ENCODE measurements at regions not wholly inside any gene's neighbourhood (a gene's known extent, or its start where the extent isn't known, plus 50 kb on each side); places are given as distances from the start of the nearest gene placed in this dataset.

DNA sequence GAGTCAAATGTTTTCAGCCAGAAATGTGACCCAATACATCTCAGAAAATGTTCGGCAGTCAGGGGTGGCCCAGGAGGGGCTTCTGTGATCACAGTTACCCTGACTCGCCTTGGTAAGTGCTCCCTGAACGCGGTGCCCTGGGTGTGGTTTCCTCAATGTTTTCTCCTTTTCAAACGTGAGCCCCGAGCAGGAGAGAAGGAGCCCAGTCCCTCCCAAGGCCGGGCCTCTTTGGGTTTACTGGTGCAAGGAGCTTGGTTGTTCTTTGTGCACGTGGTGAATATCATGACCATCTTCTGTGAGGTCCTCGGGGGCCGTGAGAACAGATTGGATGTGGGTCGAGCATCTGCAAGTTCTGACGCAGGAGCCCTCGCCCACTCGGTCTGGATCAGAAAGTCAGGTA, 55.8 kb upstream of the VIPR2 start:
- no peak for DNase-seq (ENCODE audit: low spot score)
- TF ChIP-seq, protein P1, sequence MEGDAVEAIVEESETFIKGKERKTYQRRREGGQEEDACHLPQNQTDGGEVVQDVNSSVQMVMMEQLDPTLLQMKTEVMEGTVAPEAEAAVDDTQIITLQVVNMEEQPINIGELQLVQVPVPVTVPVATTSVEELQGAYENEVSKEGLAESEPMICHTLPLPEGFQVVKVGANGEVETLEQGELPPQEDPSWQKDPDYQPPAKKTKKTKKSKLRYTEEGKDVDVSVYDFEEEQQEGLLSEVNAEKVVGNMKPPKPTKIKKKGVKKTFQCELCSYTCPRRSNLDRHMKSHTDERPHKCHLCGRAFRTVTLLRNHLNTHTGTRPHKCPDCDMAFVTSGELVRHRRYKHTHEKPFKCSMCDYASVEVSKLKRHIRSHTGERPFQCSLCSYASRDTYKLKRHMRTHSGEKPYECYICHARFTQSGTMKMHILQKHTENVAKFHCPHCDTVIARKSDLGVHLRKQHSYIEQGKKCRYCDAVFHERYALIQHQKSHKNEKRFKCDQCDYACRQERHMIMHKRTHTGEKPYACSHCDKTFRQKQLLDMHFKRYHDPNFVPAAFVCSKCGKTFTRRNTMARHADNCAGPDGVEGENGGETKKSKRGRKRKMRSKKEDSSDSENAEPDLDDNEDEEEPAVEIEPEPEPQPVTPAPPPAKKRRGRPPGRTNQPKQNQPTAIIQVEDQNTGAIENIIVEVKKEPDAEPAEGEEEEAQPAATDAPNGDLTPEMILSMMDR (IDR thresholded peaks at IDR 0.05): no peak
- no peak overlapping the region for H3K27ac ChIP-seq
- no peak overlapping the region for H3K4me3 ChIP-seq

GRCh38 chr7:159198016-159198724, 53.5 kb upstream of the VIPR2 start:
- Histone ChIP-seq H3K27ac (no peak overlapping the region), H3K4me3 (no peak overlapping the region)
- TF ChIP-seq, protein P1 (IDR thresholded peaks at IDR 0.05): no peak
- no peak for DNase-seq (ENCODE audit: low spot score)

DNA sequence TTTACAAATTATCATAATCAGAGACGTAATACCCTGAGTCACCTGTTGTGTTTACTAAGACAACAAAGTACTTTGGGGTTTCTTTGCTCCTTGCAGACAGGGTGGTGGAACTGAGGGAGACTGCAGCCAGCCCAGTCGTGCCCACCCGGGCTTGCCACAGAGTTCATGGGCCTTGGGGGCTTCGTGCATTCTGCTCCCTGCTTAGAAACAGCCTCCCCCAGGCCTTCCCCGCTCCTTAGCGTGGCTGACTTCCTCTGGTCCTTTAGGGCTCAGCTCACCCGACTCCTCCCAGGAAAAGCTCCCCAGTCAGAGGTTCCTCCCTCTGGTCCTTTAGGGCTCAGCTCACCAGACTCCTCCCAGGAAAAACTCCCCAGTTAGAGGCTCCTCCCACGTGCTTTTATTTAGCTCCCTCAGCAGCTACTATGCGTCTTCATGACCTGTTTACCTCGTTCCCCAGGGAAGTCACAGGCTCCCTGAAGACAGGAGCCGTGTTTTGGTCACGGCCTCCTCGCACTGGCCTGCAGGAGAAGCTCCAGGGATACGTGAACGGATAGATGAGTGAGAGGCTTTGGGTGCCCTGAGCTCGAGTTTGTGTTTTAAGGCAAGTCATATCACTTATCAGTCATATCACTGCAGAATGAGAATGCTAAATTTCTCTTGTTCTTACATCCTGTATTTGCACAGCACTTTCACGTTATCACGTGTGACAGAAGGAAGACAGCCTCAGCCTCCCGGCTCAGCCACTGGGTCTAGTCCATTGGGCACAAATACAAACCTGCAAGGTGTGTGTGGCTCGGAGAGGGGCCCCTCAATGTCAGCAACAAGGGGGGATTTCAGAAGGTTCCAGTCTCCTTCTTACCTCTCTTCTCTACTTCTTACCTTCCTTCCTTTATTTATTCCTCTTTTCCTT, 52.7 kb upstream of the VIPR2 start:
- TF ChIP-seq, protein P1 (IDR thresholded peaks at IDR 0.05): no peak
- no peak overlapping the region for H3K4me3 ChIP-seq
- no peak for DNase-seq (ENCODE audit: low spot score)
- no peak overlapping the region for H3K27ac ChIP-seq

GRCh38 chr7:159196584-159196983, 51.9 kb upstream of the VIPR2 start:
- TF ChIP-seq, protein P1 (IDR thresholded peaks at IDR 0.05): no peak
- H3K27ac ChIP-seq: no peak overlapping the region
- no peak overlapping the region for H3K4me3 ChIP-seq
- DNase-seq (ENCODE audit: low spot score): no peak

GRCh38 chr7:159195946-159196345, 51.3 kb upstream of the VIPR2 start:
- DNase-seq (ENCODE audit: low spot score): no peak
- TF ChIP-seq, protein P1 (IDR thresholded peaks at IDR 0.05): no peak
- H3K4me3 ChIP-seq: no peak overlapping the region
- H3K27ac ChIP-seq: no peak overlapping the region
